Common myeloid progenitor, CD34-positive (primary cell): ENCODE measurements at regions not wholly inside any gene's neighbourhood (a gene's known extent, or its start where the extent isn't known, plus 50 kb on each side); places are given as distances from the start of the nearest gene placed in this dataset.

Experiments
- CTCF ChIA-PET: fragments of 350-600 bp; sonication (Branson Sonifier 250); formaldehyde crosslinking; loops from one replicate; lab custom pipeline; 2021; ENCODE audit warnings: antibody characterized with exemption; lab: Charles Lee
- POLR2A ChIA-PET: fragments of 350-600 bp; sonication (Branson Sonifier 250); formaldehyde crosslinking; loops from one replicate; lab custom pipeline; 2021; ENCODE audit warnings: antibody characterized with exemption; lab: Charles Lee
- DNase-seq, 3 donors: peaks; one replicate each; pipeline versions ENCODE4 v3.0.0 to v3.0.0-alpha.2; 2013
- H3K27ac ChIP-seq, 2 experiments: 1 replicate in 1 of 2; 2 replicates in 1 of 2; pipeline ENCODE4 v1.7.0; 2013; ENCODE audit warnings: inconsistent platforms in 2 of 2, low read length in 2 of 2, mild to moderate bottlenecking in 2 of 2, low read depth in 1 of 2, moderate library complexity in 1 of 2; ENCODE audit not compliant: severe bottlenecking in 2 of 2, insufficient read depth in 1 of 2, poor library complexity in 1 of 2
- H3K27me3 ChIP-seq, 5 experiments: replicated peaks in 2 of 5; 1 replicate in 3 of 5; 2 replicates in 2 of 5; pipeline versions ENCODE4 v1.6.1 to v1.7.0; 2013; ENCODE audit warnings: low read length in 4 of 5, mild to moderate bottlenecking in 2 of 5, moderate library complexity in 2 of 5, inconsistent platforms in 1 of 5; ENCODE audit not compliant: insufficient read depth in 5 of 5, control insufficient read depth in 4 of 5
- H3K36me3 ChIP-seq, 4 experiments: 1 replicate in 2 of 4; 2 replicates in 2 of 4; pipeline versions ENCODE4 v1.6.1 to v1.7.0; 2013; ENCODE audit warnings: low read length in 3 of 4, control low read depth in 1 of 4, mild to moderate bottlenecking in 1 of 4; ENCODE audit not compliant: control insufficient read depth in 4 of 4, insufficient read depth in 4 of 4
- H3K4me1 ChIP-seq, 4 experiments: 1 replicate in 3 of 4; 2 replicates in 1 of 4; pipeline versions ENCODE4 v1.6.1 to v1.7.1; 2013; ENCODE audit warnings: low read length in 3 of 4, mild to moderate bottlenecking in 3 of 4, control low read depth in 1 of 4, inconsistent platforms in 1 of 4, moderate library complexity in 1 of 4; ENCODE audit not compliant: control insufficient read depth in 4 of 4, insufficient read depth in 4 of 4; ENCODE audit errors: control extremely low read depth in 1 of 4
- H3K4me3 ChIP-seq, 7 experiments: 1 replicate in 4 of 7; 2 replicates in 3 of 7; pipeline versions ENCODE4 v1.5.1 to v1.7.0; 2013; ENCODE audit warnings: mild to moderate bottlenecking in 7 of 7, low read length in 6 of 7, moderate library complexity in 6 of 7, inconsistent platforms in 2 of 7, low read depth in 2 of 7, control low read depth in 1 of 7; ENCODE audit not compliant: insufficient read depth in 4 of 7, control insufficient read depth in 1 of 7; ENCODE audit errors: extremely low read depth in 1 of 7
- H3K9me3 ChIP-seq, 5 experiments: 1 replicate in 4 of 5; 2 replicates in 1 of 5; pipeline versions ENCODE4 v1.6.1 to v1.7.1; 2013; ENCODE audit warnings: low read length in 4 of 5, mild to moderate bottlenecking in 2 of 5, inconsistent platforms in 1 of 5, low read depth in 1 of 5, moderate library complexity in 1 of 5; ENCODE audit not compliant: control insufficient read depth in 4 of 5, insufficient read depth in 2 of 5; ENCODE audit errors: control extremely low read depth in 1 of 5
- WGBS: methylation state at CpG from one replicate; pipeline ENCODE4 v1.1.5; 2013; ENCODE audit not compliant: insufficient coverage; 5-methylcytosine and 5-hydroxymethylcytosine counted together

- peak; percentile 10 to 23 (median 21) for DNase-seq
- CTCF ChIA-PET: interaction anchor here (0.7 to 1.7 kb wide), 5 partner anchors 10 to 33 kb away, joined by 3 to 4 read pairs (median 3); no protein-coding TSS in a partner anchor
- peaks cover 0 to 1% (median 0%) of the 10 kb centered on the region in 5 experiments for H3K9me3 ChIP-seq
These were observed 104.4 kb downstream of the IRX5 start for GRCh38 chr16:55035029-55035428.

GRCh38 chr16:55035956-55036355, 105.3 kb downstream of the IRX5 start:
- H3K4me3 ChIP-seq: no peak overlapping the region
- 83% methylated on average over 2 of the region's 4 CpGs for WGBS
- H3K27ac ChIP-seq: no peak overlapping the region
- H3K36me3 ChIP-seq: no peaks in the 10 kb centered on the region
- CTCF ChIA-PET: interaction anchor here (0.9 to 1.7 kb wide), 2 partner anchors 9 to 22 kb away, joined by 3 to 4 read pairs; no protein-coding TSS in a partner anchor
- peaks cover 0 to 2% (median 2%) of the 10 kb centered on the region in 5 experiments for H3K27me3 ChIP-seq
- POLR2A ChIA-PET: no interaction called here
- H3K9me3 ChIP-seq: no peaks in the 10 kb centered on the region
- no peak for DNase-seq
- no peaks in the 10 kb centered on the region for H3K4me1 ChIP-seq

More at GRCh38 chr16:55035029-55035428, 104.4 kb downstream of the IRX5 start:
- H3K4me3 ChIP-seq: no peak overlapping the region
- WGBS: 32% methylated on average over 7 of the region's 9 CpGs
- H3K4me1 ChIP-seq: no peaks in the 10 kb centered on the region
- POLR2A ChIA-PET: no interaction called here
- H3K36me3 ChIP-seq: no peaks in the 10 kb centered on the region
- H3K27me3 ChIP-seq: peaks cover 0 to 4% (median 2%) of the 10 kb centered on the region in 5 experiments
- no peak overlapping the region for H3K27ac ChIP-seq

GRCh38 chr16:55036371-55036821, 105.7 kb downstream of the IRX5 start:
- WGBS: 95% methylated on average over 11 of the region's 14 CpGs
- DNase-seq: no peak
- Histone ChIP-seq H3K9me3 (no peaks in the 10 kb centered on the region), H3K36me3 (no peaks in the 10 kb centered on the region), H3K4me3 (no peak overlapping the region), H3K27me3 (peaks cover 0 to 2% (median 0%) of the 10 kb centered on the region in 5 experiments), H3K27ac (no peak overlapping the region), H3K4me1 (no peaks in the 10 kb centered on the region)
- CTCF ChIA-PET: interaction anchor here (0.6 kb wide), 1 partner anchor 14 kb away, joined by 3 read pairs; no protein-coding TSS in a partner anchor
- POLR2A ChIA-PET: no interaction called here

- 100% methylated on average over 1 of the region's 4 CpGs for WGBS
- Histone ChIP-seq H3K27me3 (peaks cover 0 to 2% (median 0%) of the 10 kb centered on the region in 5 experiments), H3K9me3 (no peaks in the 10 kb centered on the region), H3K4me1 (no peaks in the 10 kb centered on the region), H3K36me3 (no peaks in the 10 kb centered on the region), H3K27ac (no peak overlapping the region), H3K4me3 (no peak overlapping the region)
- ChIA-PET CTCF (interaction anchor here (0.6 kb wide), 1 partner anchor 13 kb away, joined by 3 read pairs; no protein-coding TSS in a partner anchor), POLR2A (no interaction called here)
- DNase-seq: no peak
These were observed 106.4 kb downstream of the IRX5 start for GRCh38 chr16:55037046-55037445.

GRCh38 chr16:55037966-55038365, 107.3 kb downstream of the IRX5 start:
- CTCF ChIA-PET: no interaction called here
- Histone ChIP-seq H3K4me3 (no peak overlapping the region), H3K4me1 (no peaks in the 10 kb centered on the region), H3K9me3 (no peaks in the 10 kb centered on the region), H3K27me3 (peaks cover 0 to 2% (median 0%) of the 10 kb centered on the region in 5 experiments), H3K36me3 (no peaks in the 10 kb centered on the region), H3K27ac (no peak overlapping the region)
- no peak for DNase-seq
- 84% methylated on average over 4 of the region's 5 CpGs for WGBS
- POLR2A ChIA-PET: no interaction called here

GRCh38 chr16:55039042-55039441, 108.4 kb downstream of the IRX5 start:
- ChIA-PET CTCF (interaction anchor here (0.8 kb wide), 1 partner anchor 9 kb away, joined by 4 read pairs; no protein-coding TSS in a partner anchor), POLR2A (no interaction called here)
- no peak overlapping the region for H3K4me3 ChIP-seq
- no peaks in the 10 kb centered on the region for H3K36me3 ChIP-seq
- no peaks in the 10 kb centered on the region for H3K4me1 ChIP-seq
- DNase-seq: no peak
- H3K27me3 ChIP-seq: peaks cover 0 to 2% (median 0%) of the 10 kb centered on the region in 5 experiments
- 100% methylated on average over 6 of the region's 6 CpGs for WGBS
- no peaks in the 10 kb centered on the region for H3K9me3 ChIP-seq
- H3K27ac ChIP-seq: no peak overlapping the region

- POLR2A ChIA-PET: no interaction called here
- H3K4me1 ChIP-seq: no peaks in the 10 kb centered on the region
- H3K36me3 ChIP-seq: no peaks in the 10 kb centered on the region
- H3K4me3 ChIP-seq: no peak overlapping the region
- no peak for DNase-seq
- CTCF ChIA-PET: interaction anchor here (0.8 kb wide), 1 partner anchor 8 kb away, joined by 4 read pairs; no protein-coding TSS in a partner anchor
- H3K27me3 ChIP-seq: peaks cover 0 to 5% (median 2%) of the 10 kb centered on the region in 5 experiments
- H3K27ac ChIP-seq: no peak overlapping the region
- H3K9me3 ChIP-seq: no peaks in the 10 kb centered on the region
- 96% methylated on average over 6 of the region's 6 CpGs for WGBS
These were observed 108.8 kb downstream of the IRX5 start for GRCh38 chr16:55039511-55039910.
